ENCODE measurements at regions not wholly inside any gene's neighbourhood (a gene's known extent, or its start where the extent isn't known, plus 50 kb on each side); places are given as distances from the start of the nearest gene placed in this dataset.

DNA sequence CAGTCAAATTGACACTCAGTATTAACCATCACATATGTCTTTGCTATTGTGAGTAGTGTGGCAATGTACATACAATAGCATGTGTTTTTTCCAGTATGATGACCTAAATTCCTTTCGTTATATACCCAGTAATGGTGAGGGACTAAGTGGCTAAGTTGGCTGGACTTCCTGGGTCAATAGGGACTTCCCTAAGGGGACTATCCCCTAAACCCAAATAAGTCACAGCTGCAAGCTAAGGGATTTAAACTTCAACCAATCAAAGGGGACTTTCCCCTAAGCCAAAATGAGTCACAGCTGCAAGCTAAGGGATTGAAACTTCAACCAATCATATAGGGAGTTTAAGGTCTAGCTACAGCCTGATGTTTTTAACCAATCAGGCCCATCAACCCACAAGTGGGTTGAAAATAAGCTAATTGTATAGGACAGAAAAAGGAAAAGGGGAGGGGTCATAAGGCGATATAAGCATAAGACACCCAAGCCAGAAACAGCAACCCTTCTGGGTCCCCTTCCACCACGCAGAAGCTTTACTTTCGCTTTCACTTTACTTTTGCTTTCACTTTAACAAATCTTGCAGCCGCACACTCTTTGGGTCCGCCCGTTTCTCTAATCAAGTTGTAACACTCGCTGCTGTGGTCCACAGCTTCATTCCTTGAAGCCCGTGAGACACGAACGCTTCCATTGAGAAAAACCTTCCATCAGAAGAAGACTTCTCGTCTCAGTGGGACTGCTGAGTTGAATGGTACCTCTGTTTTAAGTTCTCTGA, 404.4 kb downstream of the FLRT2 start:
- TF ChIP-seq, protein P1, sequence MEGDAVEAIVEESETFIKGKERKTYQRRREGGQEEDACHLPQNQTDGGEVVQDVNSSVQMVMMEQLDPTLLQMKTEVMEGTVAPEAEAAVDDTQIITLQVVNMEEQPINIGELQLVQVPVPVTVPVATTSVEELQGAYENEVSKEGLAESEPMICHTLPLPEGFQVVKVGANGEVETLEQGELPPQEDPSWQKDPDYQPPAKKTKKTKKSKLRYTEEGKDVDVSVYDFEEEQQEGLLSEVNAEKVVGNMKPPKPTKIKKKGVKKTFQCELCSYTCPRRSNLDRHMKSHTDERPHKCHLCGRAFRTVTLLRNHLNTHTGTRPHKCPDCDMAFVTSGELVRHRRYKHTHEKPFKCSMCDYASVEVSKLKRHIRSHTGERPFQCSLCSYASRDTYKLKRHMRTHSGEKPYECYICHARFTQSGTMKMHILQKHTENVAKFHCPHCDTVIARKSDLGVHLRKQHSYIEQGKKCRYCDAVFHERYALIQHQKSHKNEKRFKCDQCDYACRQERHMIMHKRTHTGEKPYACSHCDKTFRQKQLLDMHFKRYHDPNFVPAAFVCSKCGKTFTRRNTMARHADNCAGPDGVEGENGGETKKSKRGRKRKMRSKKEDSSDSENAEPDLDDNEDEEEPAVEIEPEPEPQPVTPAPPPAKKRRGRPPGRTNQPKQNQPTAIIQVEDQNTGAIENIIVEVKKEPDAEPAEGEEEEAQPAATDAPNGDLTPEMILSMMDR (IDR thresholded peaks at IDR 0.05; ENCODE audit: insufficient read depth, low read depth, low read length, missing control alignments): no peak
- H3K4me3 ChIP-seq (ENCODE audit: low read depth, low read length): peak overlapping the region; percentile 81
- DNase-seq (ENCODE audit: low read depth): peak; percentile 81

DNA sequence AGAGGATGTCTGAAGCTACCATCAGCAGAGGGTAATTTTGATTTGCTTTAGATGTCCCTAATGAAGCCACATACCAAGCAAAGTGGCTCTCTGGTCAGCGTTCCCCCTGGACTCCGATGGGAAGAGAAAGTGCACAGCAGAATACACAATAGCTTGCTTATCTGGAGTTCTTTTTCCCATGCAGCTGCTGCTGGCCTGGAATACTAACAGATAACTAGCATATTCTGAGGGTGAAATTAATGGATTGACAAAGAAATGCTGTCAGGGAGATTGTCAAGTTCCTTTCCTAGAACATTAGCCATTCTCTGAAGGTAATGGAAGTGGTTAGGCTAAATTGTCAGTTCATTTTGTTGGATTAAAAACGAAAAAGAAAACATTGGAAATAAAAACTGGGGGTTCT, 391.3 kb downstream of the FLRT2 start:
- TF ChIP-seq, protein P1 (IDR thresholded peaks at IDR 0.05; ENCODE audit: insufficient read depth, low read depth, low read length, missing control alignments): no peak

DNA sequence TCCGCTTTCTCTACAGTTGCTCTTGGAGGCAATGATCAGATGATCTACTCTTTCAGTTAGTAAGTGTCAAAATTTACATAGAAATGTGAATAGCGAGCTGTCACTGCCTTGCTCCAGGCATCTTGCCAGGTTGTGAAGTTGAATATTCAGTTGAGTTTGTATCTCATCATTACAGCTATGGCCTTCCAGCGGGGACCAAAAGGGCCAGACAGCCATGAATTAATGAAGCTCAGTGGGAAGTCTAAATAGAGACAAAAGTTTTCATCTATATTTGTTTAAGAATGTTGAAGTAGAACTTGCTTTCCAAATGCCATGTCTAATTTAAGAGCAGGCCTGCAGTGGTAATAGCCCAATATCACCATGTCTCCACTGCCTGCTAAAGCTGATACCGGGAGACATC, 387.8 kb downstream of the FLRT2 start:
- TF ChIP-seq, protein P1 (IDR thresholded peaks at IDR 0.05; ENCODE audit: insufficient read depth, low read depth, low read length, missing control alignments): no peak
- DNase-seq (ENCODE audit: low read depth): no peak

More for the DNA sequence above, 391.3 kb downstream of the FLRT2 start:
- DNase-seq (ENCODE audit: low read depth): no peak
- no peak overlapping the region for H3K4me3 ChIP-seq (ENCODE audit: low read depth, low read length)

DNA sequence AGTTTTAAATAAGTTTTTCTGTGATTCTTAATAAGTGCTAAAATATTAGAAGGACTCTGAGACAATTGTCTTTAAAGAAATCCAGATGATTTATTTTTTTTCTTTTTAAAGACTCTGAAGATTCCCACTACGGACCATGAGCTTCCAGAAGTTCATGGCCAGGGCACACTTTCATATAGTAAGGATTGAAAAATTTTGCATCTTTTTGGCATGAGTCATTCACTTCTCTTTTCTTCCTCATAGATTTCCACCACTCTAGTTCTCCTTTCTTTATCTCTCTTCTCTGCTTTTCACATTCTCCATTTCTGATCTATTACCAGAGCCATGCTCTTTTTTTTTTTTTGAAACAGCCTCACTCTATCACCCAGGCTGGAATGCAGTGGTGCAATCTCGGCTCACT, 385.8 kb downstream of the FLRT2 start:
- no peak for DNase-seq (ENCODE audit: low read depth)
- TF ChIP-seq, protein P1 (IDR thresholded peaks at IDR 0.05; ENCODE audit: insufficient read depth, low read depth, low read length, missing control alignments): no peak
- H3K4me3 ChIP-seq (ENCODE audit: low read depth, low read length): no peak overlapping the region

More for the DNA sequence above, 387.8 kb downstream of the FLRT2 start:
- no peak overlapping the region for H3K4me3 ChIP-seq (ENCODE audit: low read depth, low read length)

DNA sequence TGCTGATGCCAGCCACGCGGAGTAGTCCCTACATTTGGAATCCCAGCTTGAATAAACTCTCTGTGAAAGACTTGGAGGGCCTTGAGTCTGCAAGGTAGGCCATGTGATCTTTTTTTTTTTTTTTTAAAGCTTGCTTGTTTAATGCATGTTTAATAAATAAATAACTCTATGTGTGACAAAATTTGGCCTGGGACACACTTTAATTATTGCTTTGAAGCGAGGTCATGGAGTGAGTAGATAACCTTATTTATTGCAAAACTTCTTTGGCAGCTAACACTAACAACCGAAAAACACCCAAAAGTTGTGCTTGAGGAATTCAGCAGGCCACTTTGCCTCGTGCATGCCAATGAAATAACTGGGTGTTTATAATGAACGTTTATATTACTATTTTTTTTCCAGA, 382.2 kb downstream of the FLRT2 start:
- no peak overlapping the region for H3K4me3 ChIP-seq (ENCODE audit: low read depth, low read length)
- TF ChIP-seq, protein P1 (IDR thresholded peaks at IDR 0.05; ENCODE audit: insufficient read depth, low read depth, low read length, missing control alignments): no peak
- DNase-seq (ENCODE audit: low read depth): no peak

DNA sequence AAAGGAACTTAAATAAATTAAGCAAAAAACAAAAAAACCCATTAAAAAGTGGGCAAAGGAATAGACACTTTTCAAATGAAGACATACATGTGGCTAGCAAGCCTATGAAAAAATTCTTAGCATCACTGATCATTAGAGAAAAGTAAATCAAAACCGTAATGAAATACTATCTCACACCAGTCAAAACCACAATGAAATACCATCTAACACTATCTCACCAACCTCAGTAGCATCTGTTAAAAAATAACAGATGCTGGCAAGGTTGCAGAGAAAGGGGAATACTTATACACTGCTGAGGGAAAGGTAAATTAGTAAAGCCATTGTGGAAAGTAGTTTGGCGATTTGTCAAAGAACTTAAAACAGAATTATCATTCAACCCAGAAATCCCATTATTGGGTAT, 381.1 kb downstream of the FLRT2 start:
- DNase-seq (ENCODE audit: low read depth): no peak
- H3K4me3 ChIP-seq (ENCODE audit: low read depth, low read length): no peak overlapping the region
- TF ChIP-seq, protein P1 (IDR thresholded peaks at IDR 0.05; ENCODE audit: insufficient read depth, low read depth, low read length, missing control alignments): no peak

DNA sequence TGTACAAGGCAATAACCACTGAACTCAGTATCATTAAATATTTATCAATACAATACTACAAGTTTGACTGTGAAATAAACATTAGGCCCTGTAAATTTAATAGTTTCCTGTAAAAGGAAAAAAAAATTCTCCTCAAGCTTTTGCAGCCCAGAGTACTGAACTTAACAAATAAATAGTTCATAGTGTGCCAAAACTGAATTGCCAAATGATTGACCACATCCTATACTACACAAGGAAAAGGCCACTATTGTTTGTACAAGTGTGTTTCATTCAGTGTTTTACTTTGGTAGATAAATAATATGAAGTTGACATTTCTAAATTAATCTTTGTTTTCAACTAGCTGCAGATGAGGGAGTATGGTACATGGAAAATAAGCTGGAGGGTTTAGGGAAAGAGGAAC, 379.6 kb downstream of the FLRT2 start:
- TF ChIP-seq, protein P1 (IDR thresholded peaks at IDR 0.05; ENCODE audit: insufficient read depth, low read depth, low read length, missing control alignments): no peak
- no peak for DNase-seq (ENCODE audit: low read depth)
- no peak overlapping the region for H3K4me3 ChIP-seq (ENCODE audit: low read depth, low read length)

Data from GM12865 (cell line).